GM18511 (cell line): ENCODE measurements at regions not wholly inside any gene's neighbourhood (a gene's known extent, or its start where the extent isn't known, plus 50 kb on each side); places are given as distances from the start of the nearest gene placed in this dataset.
A peak's percentile ranks its signal among the peaks of the same experiment; 100 is the strongest.
"Not testable (repeated sequence)": the region's sequence is repeated elsewhere in the genome, so short reads cannot be mapped to it uniquely, and the experiment has no call there.

ENCODE experiments used
- ATAC-seq: cut with Tn5 transposase; IDR thresholded peaks from one replicate; pipeline ENCODE4 v1.9.1; 2021; ENCODE audit warnings: mild to moderate bottlenecking, moderate library complexity; ENCODE audit not compliant: unreplicated experiment

DNA sequence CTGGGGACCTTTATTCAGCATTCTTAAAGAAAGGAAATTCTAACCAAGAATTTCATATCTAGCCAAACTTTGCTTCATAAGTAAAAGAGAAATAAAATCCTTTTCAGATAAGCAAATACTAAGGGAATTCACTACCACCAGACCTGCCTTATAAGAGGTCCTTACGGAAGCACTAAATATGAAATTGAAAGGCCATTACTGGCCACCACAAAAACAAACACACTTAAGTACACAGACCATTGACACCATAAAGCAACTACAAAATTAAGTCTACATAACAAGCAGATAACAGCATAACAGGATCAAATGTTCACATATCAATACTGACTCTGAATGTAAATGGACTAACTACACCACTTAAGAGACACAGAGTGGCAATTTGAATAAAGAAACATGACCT, 361.4 kb upstream of the POU5F2 start:
- no peak for ATAC-seq

DNA sequence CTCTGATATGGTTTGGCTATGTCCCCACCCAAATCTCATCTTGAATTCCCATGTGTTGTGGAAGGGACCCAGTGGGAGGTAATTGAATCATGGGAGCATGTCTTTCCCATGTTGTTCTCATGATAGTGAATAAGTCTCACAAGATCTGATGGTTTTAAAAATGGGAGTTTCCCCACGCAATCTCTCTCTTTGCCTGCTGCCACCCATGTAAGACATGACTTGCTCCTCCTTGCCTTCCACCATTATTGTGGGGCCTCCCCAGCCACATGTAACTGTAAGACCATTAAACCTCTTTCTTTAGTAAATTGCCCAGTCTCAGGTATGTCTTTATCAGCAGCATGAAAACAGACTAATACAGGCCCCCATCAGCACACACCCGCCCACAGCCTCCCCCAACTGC, 356.0 kb upstream of the POU5F2 start:
- not testable (repeated sequence) for ATAC-seq

DNA sequence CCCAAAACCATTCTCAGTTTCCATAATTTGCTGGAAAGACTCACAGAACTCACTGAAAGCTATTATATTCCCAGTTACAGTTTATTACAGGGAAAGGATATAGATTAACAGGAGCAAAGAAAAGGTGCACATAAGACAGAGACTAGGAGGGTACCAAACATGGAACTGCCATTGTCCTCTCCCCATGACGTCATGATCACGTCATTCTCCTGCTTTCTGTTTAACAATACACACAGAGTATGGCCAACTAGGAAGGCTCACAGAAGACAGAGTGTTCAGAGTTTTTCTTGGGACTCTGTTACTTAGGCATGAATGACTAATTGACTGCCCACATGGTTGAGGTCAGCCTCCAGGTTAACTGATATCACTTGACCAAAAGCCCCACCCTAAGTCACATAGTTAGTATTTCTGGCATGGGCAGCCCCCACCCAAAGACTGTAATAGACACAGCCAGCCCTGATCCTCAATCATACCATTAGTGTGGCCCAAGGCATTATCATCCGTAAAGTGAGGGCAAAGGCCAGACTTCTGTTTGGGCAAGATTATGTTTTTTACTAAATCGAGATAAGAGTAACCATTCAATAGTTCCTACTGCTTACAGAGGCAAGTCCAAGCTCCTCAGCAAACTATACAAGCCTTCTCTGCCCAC, 353.5 kb upstream of the POU5F2 start:
- no peak for ATAC-seq

DNA sequence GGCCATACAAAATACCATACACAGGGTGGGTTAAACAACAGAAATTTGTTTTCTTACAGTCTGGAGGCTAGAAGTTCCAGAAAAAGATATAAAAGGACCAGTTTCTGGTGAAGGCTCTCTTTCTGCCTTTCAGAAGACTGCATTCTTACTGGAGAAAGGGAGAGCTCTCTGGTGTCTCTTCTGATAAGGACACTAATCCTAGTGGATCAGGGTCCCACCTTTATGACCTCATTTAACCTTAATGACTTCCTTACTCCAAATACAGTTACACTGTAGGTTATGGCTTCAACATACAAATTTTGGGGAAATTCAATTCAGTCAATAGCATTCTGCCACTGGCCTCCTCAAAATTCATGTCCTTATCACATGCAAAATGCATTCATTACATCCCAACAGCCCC, 351.9 kb upstream of the POU5F2 start:
- no peak for ATAC-seq

GRCh38 chr5:94086635-94087034, 345.2 kb upstream of the POU5F2 start:
- ATAC-seq: not testable (repeated sequence)

- no peak for ATAC-seq
Observed at GRCh38 chr5:94086194-94086593, 344.8 kb upstream of the POU5F2 start.

DNA sequence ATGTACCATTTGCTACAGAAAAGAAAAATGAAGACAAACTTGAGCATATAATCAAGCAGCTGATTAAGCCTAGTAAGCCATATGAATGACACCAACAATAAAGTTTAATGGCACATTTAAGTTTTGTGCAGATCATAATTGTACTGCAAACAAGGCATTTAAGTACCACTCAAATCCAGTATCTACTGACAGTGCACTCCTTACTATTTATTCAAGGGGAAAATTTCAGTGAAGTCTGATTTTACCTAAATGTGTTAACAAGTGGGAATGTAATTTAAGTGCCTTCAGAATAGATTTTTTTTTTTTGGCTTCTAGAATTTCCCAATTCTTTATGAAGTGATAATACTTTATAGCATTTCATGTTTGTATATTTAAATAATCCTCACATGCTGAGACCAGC, 341.0 kb upstream of the POU5F2 start:
- ATAC-seq: no peak

DNA sequence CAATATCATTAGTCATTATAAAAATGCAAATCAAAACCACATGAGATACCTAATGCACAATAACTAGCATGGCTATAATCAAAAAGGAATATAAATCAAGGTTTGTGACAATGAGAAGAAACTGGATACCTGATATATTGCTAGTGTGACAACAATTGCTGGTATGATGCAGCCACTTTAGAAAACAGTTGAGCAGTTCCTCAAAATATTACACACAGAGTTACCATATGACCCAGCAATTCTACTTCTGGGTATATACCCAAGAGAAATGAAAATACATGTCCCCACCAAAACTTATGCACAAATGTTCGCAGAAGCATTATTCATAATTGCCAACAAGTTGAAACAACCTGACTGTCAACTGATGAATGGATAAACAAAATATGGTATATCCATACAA, 339.7 kb upstream of the POU5F2 start:
- ATAC-seq: no peak

GRCh38 chr5:94080390-94080789, 339.0 kb upstream of the POU5F2 start:
- ATAC-seq: no peak

DNA sequence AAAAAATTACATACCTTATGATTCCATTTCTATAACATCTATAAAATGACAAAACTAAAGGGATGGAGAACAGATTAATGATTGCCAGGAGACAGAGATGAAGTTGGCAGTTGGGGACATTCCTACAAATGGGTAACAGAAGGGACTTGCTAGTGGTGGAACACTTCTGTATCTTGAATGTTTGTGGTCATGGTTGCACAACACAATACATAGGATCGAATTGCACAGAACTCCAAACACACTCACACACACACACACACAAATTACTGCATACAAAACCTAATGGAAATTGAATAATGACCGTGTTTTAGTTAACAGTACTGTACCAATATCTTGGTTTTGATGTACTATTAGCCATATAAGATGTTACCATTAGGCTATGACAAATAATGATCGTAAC, 330.7 kb upstream of the POU5F2 start:
- no peak for ATAC-seq

- no peak for ATAC-seq
Observed at GRCh38 chr5:94066437-94067207, 325.2 kb upstream of the POU5F2 start.

DNA sequence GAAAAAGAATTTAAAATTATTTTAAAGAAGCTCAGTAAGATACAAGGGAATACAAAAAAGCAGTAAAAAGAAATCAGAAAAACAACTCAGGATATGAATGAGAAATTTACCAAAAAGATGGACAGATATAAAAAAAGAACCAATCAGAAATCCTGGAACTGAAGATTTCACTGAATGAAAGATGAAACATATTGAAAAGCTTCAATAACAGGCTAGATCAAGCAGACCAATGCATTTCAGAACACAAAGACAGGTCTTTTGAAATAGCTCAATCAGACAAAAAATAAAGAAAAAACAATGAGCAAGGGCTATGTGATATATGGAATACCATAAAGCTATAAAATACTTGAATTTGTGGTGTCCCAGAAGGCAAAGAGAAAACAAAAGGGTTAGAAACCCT, 322.6 kb upstream of the POU5F2 start:
- no peak for ATAC-seq

GRCh38 chr5:94057655-94058054, 316.3 kb upstream of the POU5F2 start:
- no peak for ATAC-seq

- peak; percentile 61 for ATAC-seq
Observed at GRCh38 chr5:94057217-94057616, 315.8 kb upstream of the POU5F2 start.

GRCh38 chr5:94049307-94049922, 308.0 kb upstream of the POU5F2 start:
- peak; percentile 61 for ATAC-seq

- no peak for ATAC-seq
Observed at GRCh38 chr5:94045839-94046782, 304.7 kb upstream of the POU5F2 start.

DNA sequence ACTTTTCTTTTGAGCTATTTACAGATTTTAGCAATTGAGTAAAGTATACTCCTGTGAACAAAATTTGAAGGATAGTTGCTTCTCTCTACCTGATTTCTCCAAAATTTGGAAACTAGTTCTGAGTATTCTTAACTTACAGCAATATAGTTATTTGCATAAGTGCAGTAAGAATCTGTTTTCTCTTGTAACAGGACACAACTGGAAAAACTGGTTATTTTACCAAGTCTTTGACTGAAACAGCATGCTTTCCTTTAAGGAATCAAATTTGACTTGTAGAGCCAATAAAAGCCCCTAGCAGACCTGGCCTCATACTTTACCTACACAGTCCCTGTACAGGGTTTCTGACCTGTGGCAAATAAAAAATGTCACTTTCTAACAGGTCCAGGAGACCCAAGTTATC, 301.9 kb upstream of the POU5F2 start:
- no peak for ATAC-seq

DNA sequence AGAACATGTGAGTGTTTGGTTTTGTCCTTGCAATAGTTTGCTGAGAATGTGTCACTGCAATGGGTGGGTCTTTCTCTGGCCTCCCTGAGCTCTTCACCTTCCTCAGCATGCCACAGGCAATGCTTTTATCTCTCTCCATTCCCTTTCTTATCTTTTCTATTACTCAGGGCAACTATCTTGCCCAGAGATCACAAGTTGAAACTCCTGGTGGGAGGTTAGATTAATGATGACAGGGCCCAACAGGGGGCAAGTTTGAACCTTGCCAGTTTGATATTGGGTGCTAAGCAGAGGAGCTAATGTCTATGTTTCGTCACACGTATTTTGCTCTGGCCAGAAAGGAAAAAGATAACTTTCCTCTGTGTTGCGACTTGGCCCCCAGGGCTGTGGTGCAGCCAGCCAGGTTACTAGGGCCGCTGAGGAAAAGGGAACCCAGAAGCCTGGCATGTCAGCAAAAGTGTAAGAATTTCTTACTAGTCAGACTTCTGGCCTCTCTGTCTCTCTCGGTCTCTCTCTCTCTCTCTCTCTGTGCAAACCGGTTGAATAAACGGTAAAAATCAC, 299.3 kb upstream of the POU5F2 start:
- ATAC-seq: no peak

DNA sequence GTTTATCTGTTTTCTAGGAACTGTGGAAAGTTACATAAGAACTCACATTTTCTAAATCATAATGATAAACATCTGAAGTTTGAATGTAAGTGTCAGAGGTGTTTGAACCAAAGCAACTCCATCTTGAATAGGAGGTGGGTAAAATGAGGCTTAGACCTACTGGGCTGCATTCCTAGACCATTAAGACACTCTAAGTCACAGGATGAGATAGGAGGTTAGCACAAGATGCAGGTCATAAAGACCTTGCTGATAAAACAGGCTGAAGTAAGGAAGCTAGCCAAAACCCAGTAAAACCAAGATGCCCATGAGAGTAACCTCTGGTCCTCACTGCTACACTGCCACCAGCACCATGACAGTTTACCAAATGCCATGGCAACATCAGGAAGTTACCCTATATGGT, 297.7 kb upstream of the POU5F2 start:
- no peak for ATAC-seq

GRCh38 chr5:94031631-94032030, 290.2 kb upstream of the POU5F2 start:
- ATAC-seq: no peak

- no peak for ATAC-seq
Observed at GRCh38 chr5:94028001-94028400, 286.6 kb upstream of the POU5F2 start.
